Embryonic facial prominence (tissue), 1 donor: ENCODE measurements at regions not wholly inside any gene's neighbourhood (a gene's known extent, or its start where the extent isn't known, plus 50 kb on each side); places are given as distances from the start of the nearest gene placed in this dataset.
"Not testable (repeated sequence)": the region's sequence is repeated elsewhere in the genome, so short reads cannot be mapped to it uniquely, and the experiment has no call there.

Experiments used
- DNase-seq: peaks from one replicate; pipeline ENCODE4 v3.0.0-alpha.2; 2016; ENCODE audit errors: extremely low spot score

- DNase-seq = not testable (repeated sequence)
Measured at GRCh38 chr2:87604279-87604818, 143.5 kb upstream of the PLGLB2 start.

DNA sequence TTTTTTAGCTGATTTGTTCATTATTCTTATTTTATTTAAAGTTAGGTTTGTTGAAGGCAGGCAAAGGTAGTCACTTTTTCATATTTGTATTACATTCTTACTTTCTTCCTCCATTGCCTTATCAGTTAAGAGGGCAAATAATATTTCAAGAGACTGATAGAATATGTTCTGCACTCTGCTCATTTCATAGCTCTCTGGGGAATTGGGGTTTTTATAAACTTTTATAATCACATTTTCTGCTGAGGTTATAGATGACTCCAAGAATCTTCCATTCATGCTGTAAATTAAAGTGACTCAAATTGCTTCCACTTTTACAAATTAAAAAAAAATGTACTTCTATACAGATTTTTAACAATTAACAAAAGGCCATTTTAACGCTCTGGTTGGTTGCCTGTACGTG is 142.9 kb upstream of the PLGLB2 start:
- not testable (repeated sequence) for DNase-seq

- not testable (repeated sequence) for DNase-seq
Measured at GRCh38 chr2:87608377-87609166, 139.3 kb upstream of the PLGLB2 start.

- not testable (repeated sequence) for DNase-seq
Measured at GRCh38 chr2:87610974-87611373, 136.9 kb upstream of the PLGLB2 start.

DNA sequence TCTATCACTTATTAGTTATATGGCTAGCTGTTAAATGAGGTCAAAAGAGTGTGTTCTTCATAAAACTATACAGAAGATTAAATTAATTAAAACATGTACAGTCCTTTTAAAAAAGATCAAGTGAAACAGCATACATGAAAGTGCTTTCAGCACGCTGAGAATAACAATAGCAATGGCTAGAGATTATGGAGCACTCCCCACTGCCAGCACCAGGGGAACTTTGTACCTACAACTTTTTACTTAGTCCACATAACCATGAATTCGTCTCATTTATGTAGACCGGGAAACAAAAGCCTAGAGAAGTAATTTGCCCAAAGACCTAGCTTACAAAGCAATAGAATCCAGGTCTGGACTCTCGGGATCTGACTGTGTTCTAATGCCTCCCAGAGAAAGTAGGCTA is 136.5 kb upstream of the PLGLB2 start:
- not testable (repeated sequence) for DNase-seq

DNA sequence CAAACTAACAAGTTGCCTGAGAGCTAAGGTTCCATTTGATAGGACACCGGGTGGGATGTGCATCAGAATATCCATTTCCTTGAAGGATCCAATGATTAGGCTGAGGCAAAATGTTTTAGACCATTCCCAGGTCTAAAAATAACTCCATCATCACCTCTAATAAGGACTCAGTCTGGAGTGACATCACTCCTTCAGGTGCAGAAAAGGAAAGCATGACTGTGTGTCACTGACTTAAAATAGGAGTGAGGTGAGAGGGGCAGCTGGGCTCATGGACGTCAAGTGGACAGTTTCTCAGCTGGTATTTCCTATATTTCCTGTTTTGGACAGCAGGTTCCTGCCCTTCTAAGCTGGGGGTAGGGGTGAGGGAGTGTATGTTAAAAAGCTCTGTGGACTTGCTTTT is 135.9 kb upstream of the PLGLB2 start:
- DNase-seq = not testable (repeated sequence)

DNA sequence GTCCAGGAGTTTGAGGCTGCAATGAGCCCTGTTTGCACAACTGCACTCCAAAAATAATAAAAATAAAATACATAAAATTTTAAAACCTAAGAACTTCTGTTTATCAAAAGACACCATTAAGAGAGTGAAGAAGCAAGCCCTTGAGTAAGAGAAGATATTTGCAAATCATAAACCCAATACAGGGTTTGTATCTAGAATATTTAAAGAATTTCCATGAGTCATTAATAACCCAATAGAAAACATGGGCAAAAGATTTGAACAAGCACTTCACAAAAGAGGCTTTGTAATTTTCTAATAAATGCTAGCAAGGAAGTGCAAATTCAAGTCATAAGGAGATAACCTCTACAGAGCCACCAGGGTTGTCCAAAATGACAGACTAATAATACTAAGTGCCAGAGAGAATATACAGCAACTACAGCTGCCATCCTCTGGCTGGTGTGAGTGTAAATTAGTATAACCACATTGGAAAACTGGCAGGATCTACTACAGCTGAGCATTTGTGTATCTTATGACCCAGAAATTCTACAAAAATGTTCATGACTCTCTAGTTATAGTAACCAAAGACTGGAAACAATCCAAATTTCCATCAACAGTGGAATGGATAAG is 133.0 kb upstream of the PLGLB2 start:
- DNase-seq = not testable (repeated sequence)

GRCh38 chr2:87619121-87619520 is 128.8 kb upstream of the PLGLB2 start:
- not testable (repeated sequence) for DNase-seq

DNA sequence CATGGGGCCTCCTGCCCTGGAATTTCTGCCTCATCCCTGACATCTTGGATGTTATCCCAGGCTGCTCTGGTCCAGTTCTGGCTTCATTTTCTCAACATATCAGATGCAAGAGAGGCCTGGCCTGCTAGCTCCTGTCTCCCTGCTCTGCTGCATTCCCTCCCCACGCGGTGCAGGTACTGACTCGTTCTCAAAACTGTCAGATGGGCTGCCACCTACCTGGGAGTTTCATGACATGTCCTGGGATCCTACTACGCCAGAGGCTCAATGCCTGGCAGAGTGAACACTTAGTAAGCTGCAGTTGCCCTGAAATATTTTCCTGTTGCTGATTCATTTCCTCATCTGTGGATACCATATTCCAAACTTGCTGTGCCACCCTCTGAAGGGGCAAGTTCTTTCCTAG is 126.7 kb upstream of the PLGLB2 start:
- not testable (repeated sequence) for DNase-seq

DNA sequence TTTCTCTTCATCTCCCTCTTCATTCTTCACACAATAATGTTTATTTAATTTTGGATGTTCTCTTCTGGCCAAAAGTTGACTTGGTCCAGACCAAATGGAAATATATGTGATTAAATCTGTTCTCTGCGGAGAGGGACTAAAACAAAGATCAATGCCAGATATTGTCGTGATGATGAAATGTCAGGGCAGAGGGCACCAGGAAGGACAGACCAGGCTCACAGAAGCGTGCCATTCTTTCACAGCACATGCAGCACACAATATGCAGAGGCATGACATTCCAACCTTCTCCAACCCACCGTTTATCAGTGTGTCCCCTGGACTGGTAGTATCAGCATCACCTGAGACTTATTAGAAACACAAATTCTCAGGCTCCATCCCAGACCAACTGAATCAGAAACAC is 125.2 kb upstream of the PLGLB2 start:
- not testable (repeated sequence) for DNase-seq

DNA sequence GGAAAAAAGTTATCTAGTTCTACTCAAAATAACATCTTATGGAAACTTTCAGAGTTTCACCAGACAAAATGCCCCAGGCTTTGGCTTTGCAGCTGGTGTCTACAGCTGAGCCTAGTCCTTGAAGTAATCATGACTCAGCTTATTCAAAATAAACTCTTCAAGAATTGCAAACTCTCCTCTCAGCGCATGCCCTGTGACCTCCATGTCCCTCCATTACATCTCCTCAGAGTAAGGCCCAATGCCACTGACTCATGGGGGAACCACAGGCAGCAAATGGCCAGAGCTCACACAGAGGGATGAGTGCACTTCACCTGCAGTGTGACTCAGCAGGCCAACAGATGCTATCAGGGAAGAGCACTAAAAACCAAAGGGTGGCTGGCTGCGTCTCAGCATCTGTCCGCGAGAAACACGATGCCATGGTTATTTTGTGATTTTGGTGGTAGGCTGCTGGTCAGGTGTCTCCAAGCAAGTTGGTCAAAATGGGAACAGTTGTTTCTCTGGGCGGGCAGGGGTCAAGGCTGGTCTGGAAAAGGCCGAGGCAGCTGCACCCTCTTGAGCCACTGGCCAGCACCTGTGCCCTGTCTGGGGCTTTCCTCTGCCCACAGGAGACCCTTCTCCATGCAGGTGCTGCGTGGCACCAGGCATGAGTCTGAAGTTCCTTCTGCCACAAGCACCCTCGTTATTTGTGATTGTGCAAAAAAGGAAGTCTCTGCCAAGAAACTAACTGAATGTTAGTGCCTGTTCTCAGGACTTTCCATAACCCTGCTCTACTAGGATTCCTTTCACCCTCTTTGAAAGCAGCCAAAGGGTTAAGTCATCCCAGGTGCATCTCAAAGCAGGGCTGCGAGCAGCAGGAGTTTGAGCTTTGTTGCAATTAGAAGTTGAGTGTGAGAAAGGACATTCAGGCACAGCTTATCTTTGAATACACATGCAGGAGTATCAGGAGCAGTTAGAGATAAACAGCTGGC is 118.1 kb upstream of the PLGLB2 start:
- DNase-seq = not testable (repeated sequence)

GRCh38 chr2:87630892-87631291 is 117.0 kb upstream of the PLGLB2 start:
- not testable (repeated sequence) for DNase-seq

GRCh38 chr2:87631402-87631801 is 116.5 kb upstream of the PLGLB2 start:
- not testable (repeated sequence) for DNase-seq

DNA sequence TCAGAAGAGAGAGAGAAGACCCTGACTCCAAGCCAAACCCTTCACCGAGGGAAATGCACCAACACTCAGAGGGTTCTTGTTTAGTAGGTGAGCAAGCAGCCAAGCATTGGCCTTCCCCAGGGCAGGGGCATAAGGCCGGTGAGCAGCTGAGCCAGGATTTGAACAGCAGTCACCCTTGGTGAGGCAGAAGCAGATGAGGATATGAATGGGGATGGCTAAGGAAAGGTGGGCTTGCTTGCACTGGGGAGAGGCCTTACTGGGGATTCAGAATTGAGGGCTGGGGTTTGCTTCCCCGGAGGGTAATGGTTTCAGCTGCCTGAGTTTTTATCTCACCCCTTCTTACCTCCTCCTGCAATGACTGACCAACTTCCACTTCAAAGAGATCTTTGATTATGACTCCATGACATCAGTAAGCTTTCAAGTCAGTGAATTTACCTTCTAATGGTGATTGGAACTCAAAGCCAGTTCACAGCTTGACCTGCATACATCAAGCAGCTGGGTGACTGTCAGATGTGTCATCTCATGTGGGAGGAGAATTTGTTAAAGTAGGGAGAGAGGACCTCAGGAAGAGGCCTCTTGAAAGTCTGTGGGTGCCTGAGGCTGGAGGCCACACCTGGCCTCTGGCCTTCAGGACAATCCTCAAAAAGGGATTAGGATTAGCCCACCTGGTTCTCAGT is 114.5 kb upstream of the PLGLB2 start:
- not testable (repeated sequence) for DNase-seq

DNA sequence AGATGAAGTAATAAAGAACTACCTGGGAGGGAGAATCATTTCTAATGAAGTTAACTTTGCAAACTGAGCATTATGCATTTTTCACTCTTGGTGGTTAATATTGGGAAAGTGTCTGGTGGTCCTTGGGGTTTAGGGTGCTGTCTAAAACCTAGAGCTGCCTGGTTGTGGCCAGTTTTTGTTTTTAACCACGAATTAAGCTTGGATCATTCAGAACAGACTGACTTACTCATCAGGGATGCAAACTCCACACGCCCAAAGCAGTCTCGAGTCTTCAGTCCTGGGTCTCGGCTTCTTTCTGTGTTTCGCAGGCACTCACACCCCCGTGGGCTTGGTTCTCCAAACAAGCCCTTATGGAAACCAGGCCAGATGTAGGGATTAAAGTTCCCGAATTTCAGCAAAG is 113.8 kb upstream of the PLGLB2 start:
- DNase-seq = not testable (repeated sequence)

DNA sequence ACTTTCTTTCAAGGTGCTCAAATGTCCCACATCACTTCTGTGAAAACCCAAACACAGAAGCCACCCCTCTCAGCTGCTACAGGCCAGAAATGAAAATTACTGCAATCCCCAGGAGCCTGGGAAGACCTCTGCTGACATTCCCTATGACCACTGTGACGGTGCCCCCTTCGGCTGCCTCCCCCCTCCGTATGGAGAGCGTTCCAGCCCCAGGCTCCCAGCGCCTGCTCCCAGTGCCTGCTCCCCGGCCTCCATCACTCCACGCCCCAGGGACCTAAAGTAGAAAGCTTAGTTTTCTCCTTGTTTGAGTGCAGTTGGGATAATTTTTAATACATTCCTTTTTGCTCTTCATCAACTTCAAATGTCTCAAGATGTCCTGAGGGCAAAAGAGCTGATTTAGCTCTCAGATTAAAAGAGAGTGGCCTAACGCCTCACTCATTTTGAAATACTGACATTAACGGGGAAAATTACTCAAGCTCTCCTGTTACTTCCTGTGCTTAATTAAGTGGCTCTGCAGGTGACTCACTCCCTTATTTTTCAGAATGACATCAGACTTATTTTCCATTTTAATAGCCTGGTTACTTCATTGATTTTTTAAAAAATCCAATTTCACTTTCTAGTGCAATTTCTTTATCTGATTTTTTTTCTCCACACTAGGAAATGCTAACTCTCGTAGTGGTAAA is 112.8 kb upstream of the PLGLB2 start:
- DNase-seq = not testable (repeated sequence)

- not testable (repeated sequence) for DNase-seq
Measured at GRCh38 chr2:87636246-87636645, 111.6 kb upstream of the PLGLB2 start.

GRCh38 chr2:87636735-87637134 is 111.2 kb upstream of the PLGLB2 start:
- DNase-seq = not testable (repeated sequence)

- not testable (repeated sequence) for DNase-seq
Measured at GRCh38 chr2:87637249-87637990, 110.5 kb upstream of the PLGLB2 start.
